ENCODE measurements at regions not wholly inside any gene's neighbourhood (a gene's known extent, or its start where the extent isn't known, plus 50 kb on each side); places are given as distances from the start of the nearest gene placed in this dataset.

GRCh38 chr13:105920370-105920769 lies 615.1 kb downstream of the EFNB2 start:
- no peaks in the 10 kb centered on the region for H3K4me1 ChIP-seq
- WGBS, 2 donors, result 10 to 59% methylated on average over 4 of the region's 4 CpGs
- TF ChIP-seq POLR2AphosphoS5 (IDR thresholded peaks at IDR 0.05), result no peak
- no peak for TF ChIP-seq EP300 (IDR thresholded peaks at IDR 0.05)
- no peak for TF ChIP-seq CTCF (IDR thresholded peaks at IDR 0.05)
- no peak for TF ChIP-seq POLR2A (IDR thresholded peaks at IDR 0.05)
- H3K4me3 ChIP-seq, result no peak overlapping the region
- H3K27me3 ChIP-seq, result no peaks in the 10 kb centered on the region
- H3K27ac ChIP-seq, result no peak overlapping the region
- no peaks in the 10 kb centered on the region for H3K9me3 ChIP-seq
- intact Hi-C loops (cut with DNase I), result no loop called here
- no peaks in the 10 kb centered on the region for H3K36me3 ChIP-seq
- DNase-seq, result no peak

- DNase-seq, result no peak
- no peaks in the 10 kb centered on the region for H3K27me3 ChIP-seq
- no peak for TF ChIP-seq CTCF (IDR thresholded peaks at IDR 0.05)
- TF ChIP-seq POLR2A (IDR thresholded peaks at IDR 0.05), result no peak
- TF ChIP-seq EP300 (IDR thresholded peaks at IDR 0.05), result no peak
- TF ChIP-seq POLR2AphosphoS5 (IDR thresholded peaks at IDR 0.05), result no peak
- intact Hi-C loops (cut with DNase I), result no loop called here
- no peak overlapping the region for H3K4me3 ChIP-seq
- H3K9me3 ChIP-seq, result no peaks in the 10 kb centered on the region
- 16 to 65% methylated on average over 16 of the region's 16 CpGs for WGBS, 2 donors
- no peaks in the 10 kb centered on the region for H3K4me1 ChIP-seq
- no peak overlapping the region for H3K27ac ChIP-seq
- H3K36me3 ChIP-seq, result no peaks in the 10 kb centered on the region
These were observed 616.4 kb downstream of the EFNB2 start for GRCh38 chr13:105918842-105919741.

- no peak for DNase-seq
- Histone ChIP-seq H3K27ac (no peak overlapping the region), H3K36me3 (no peaks in the 10 kb centered on the region), H3K9me3 (no peaks in the 10 kb centered on the region), H3K27me3 (no peaks in the 10 kb centered on the region), H3K4me1 (no peaks in the 10 kb centered on the region), H3K4me3 (no peak overlapping the region)
- intact Hi-C loops (cut with DNase I), result no loop called here
- no peak for TF ChIP-seq CTCF (IDR thresholded peaks at IDR 0.05)
- 73 to 83% methylated on average over 10 of the region's 10 CpGs for WGBS, 2 donors
These were observed 620.2 kb downstream of the EFNB2 start for GRCh38 chr13:105915146-105915850.

GRCh38 chr13:105914291-105915036 lies 621.0 kb downstream of the EFNB2 start:
- intact Hi-C loops (cut with DNase I), result no loop called here
- TF ChIP-seq POLR2AphosphoS5 (IDR thresholded peaks at IDR 0.05), result no peak
- TF ChIP-seq POLR2A (IDR thresholded peaks at IDR 0.05), result no peak
- TF ChIP-seq EP300 (IDR thresholded peaks at IDR 0.05), result no peak
- TF ChIP-seq CTCF (IDR thresholded peaks at IDR 0.05), result no peak
- Histone ChIP-seq H3K27ac (no peak overlapping the region), H3K4me1 (no peaks in the 10 kb centered on the region), H3K36me3 (no peaks in the 10 kb centered on the region), H3K27me3 (no peaks in the 10 kb centered on the region), H3K9me3 (no peaks in the 10 kb centered on the region), H3K4me3 (no peak overlapping the region)
- no peak for DNase-seq
- 74 to 87% methylated on average over 4 of the region's 4 CpGs for WGBS, 2 donors
